SU-DHL-6 (cell line): ENCODE measurements at regions not wholly inside any gene's neighbourhood (a gene's known extent, or its start where the extent isn't known, plus 50 kb on each side); places are given as distances from the start of the nearest gene placed in this dataset.
"Not testable (repeated sequence)": the region's sequence is repeated elsewhere in the genome, so short reads cannot be mapped to it uniquely, and the experiment has no call there.

Experiments
- CTCF ChIP-seq: fragments of 200-600 bp; sonication (generic); IDR thresholded peaks from one replicate; pipeline ENCODE4 v1.5.1; 2017; ENCODE audit warnings: antibody characterized with exemption, mild to moderate bottlenecking, low read length, moderate library complexity; ENCODE audit not compliant: insufficient read depth, poor library complexity, severe bottlenecking
- EZH2phosphoT487 ChIP-seq: fragments of 200-600 bp; sonication (generic), shearing (Covaris generic); conservative IDR thresholded peaks from 2 replicates; pipeline ENCODE4 v1.6.1; 2018; ENCODE audit warnings: mild to moderate bottlenecking, antibody characterized with exemption, low read length, moderate library complexity, mixed read lengths

GRCh38 chr2:18939740-18940139, 350.4 kb upstream of the NT5C1B start:
- TF ChIP-seq CTCF, EZH2phosphoT487: not testable (repeated sequence)
